GM19023 (cell line): ENCODE measurements at regions not wholly inside any gene's neighbourhood (a gene's known extent, or its start where the extent isn't known, plus 50 kb on each side); places are given as distances from the start of the nearest gene placed in this dataset.

ENCODE experiments used
- ATAC-seq: cut with Tn5 transposase; IDR thresholded peaks from one replicate; pipeline ENCODE4 v1.9.1; 2021; ENCODE audit warnings: mild to moderate bottlenecking, moderate library complexity; ENCODE audit not compliant: unreplicated experiment

DNA sequence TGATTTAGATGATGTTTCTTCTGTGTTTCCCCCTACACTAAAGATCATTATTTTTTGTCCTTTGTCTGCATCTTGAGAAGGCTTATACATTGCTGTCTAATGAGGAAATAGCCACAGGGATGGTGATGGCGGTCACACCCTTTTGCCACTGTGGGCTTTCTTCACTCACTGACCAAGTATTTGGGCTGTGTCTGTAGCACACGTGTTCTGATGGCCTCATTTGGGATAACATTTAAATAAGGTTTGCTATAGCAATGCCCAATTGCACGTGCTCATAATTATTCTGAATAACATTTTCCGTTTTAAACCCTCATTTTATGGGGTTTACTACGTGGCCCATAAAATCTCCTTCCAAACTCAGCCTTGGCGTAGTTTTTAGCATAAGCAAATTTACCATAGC, 230.3 kb upstream of the PRICKLE1 start:
- ATAC-seq, result no peak

DNA sequence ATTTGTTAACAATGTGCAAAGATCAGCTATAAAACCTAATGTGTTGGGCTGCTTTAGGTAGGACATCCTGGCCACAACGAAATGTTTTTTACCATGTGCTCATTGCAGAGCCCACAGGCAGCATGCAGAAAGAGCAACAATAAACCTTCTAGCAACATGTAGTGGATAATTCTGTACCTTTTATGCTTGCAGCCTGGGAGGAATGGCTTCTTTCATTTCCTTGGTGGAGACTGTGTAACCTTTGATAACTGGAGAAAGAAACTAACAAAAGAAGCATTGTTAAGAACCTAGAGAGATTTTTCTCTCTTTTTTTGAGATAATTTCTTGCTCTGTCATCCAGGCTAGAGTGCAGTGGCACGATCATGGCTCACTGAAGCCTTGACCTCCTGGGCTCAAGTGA, 225.5 kb upstream of the PRICKLE1 start:
- ATAC-seq, result no peak

DNA sequence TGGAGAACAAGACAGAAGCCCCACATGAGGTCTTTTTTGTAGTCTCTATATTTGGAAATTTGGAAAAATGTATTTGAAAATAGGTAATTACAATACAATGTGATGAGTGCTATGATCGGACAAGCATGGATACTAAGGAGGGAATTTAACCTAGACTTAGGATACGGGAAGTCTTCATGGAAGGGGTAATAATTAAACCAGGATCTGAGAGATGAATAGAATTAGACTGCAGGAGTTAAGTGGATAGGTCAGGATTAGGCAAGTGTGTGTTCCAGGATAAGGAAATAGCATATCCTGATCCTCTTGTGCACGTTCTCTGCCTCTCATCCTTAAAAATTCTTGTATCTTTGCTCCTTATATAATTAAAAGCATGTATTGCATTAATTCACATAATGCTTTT, 223.3 kb upstream of the PRICKLE1 start:
- ATAC-seq, result no peak

DNA sequence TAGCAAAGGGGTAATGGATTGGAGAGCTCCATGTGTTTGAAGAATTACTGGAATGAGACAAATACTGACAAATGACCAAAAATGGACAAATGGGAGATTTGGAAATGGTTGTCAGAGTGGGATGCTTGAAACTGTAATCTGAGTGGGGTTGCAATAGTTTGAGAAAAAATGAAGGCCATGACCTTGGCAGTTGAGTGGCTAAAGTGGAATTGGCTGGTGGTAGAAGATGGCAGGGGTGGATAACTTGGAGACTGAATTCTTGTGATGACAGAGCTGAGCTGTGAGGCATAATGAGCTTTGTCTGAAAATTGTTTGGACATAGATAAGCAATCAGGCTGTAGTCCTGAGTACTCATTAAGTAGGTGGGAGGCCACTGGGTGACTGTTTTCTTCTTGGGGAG, 222.5 kb upstream of the PRICKLE1 start:
- ATAC-seq, result no peak

DNA sequence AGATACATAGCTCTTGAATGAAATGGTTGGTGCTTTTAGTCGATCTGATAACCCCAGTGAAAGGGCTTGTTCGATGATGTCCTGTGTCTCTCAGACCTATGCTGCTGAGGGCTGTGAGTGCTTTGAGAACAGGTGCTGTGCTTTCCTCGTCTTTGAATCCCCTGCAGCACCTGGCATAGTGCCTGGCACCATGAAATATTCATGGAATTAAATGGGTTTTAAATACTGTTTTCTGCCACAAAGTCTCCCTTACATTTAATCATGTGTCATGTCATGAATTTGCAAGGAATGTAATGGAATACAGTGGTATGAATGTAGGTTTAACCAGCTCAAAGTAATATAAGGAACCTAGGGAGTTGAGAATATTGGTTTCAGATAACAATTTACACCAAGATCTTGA, 220.5 kb upstream of the PRICKLE1 start:
- no peak for ATAC-seq

DNA sequence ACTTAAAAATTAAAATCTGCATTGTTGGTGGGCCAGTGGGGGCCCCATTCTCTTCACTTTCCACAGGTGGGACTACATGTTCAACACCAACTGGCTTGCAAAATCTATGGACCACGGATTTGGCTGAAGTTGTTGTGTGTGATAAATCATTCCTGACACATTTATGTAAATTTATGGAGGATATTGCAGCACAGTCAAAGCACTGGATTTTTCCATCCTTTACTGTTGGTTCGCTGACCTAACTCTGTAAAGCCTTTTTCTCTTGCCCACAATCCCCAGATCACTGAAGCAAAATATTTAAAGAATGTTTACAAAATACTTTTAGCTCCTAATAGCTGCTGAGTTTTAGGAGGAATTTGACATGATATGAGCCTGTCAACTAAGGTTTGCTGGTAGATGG, 219.7 kb upstream of the PRICKLE1 start:
- no peak for ATAC-seq

DNA sequence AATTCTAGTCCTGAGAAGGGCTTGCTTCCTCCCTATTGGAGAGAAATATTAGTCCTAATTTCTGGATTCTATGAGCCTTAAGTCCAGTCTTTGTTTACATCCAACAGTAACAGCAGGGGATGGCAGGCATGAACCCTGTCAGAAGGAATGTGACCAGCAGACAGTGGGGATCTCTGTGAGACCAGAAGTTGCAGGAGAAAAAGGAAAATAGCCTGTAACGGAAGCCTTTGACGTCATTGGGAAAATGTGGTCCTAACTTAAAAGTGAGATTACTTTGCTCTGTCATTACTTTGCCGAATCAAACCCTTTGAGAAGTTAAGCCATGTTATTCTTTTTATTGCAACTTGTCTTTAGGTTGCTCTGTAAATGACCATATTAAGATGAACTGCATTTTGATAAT, 218.2 kb upstream of the PRICKLE1 start:
- no peak for ATAC-seq

DNA sequence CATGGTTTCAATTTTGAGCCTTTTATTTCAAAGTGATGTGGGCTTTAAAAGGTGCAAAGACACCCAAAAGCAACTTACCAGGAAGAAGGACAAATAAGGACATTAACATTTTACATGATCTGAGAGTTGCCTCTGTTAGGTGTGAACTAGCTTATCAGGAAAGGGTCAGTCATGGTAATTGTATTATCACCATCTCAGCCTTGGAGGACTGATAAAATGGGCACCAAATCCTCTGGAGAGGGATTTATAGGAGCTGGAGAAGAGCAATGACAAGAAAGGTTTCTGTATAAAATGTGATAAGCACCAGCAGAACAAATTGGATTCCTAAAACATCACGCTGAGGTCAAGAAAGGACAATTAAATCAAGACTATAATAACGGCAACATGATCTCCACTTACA, 217.7 kb upstream of the PRICKLE1 start:
- ATAC-seq, result no peak

DNA sequence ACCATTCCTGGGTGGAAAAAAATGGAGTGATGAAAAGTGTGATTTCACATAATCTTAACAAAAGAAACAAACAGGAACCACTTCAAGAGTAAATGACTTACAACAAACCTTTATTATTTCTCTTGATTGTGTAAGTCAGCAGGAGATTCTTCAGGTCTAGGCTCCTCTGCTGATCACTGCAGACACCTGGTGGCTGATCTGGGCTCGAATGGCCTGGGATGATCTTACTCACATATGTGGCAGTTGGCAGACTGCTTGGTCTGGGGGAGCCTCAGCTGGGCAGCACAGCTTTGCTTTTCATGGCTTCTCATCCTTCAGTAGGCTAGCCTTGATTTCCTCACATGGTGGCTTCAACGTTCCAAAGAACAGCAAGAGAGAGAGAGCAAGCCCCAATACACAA, 215.4 kb upstream of the PRICKLE1 start:
- no peak for ATAC-seq

DNA sequence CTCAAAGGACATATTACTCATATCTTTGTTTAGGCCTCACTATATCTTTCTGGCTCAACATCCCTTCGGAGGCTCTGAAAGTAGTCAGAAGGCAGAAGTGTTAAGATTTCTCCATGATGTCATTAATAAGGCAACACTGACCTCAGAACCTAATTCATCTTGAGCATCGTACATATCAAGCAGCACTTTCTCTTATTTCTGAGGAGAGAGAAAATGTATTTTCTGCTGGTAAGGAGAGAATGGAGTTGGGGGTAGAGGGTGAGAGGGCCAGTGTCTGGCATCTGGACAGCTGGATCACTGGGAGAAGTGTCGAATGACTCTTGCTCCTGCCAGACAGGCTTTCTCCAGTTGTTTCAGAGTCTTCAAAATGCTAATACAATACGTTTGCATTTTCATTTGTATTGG, 213.2 kb upstream of the PRICKLE1 start:
- no peak for ATAC-seq

DNA sequence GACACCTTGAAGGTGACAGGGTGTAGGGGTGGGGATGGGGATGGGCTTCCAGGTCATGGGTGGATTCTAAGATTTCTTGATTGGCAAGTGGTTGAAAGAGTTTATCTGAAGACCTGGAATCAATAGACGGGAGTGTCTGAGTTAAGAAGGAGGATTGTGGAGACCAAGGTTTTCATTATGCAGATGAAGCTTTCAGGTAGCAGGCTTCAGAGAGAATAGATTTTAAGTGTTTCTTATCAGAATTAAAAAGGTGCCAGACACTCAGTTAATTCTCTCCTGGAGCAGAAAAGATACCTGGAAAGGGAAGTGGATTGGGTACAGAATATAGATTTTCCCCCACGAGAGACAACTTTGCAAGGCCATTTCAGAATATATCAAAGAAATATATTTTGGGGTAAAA, 211.7 kb upstream of the PRICKLE1 start:
- no peak for ATAC-seq

DNA sequence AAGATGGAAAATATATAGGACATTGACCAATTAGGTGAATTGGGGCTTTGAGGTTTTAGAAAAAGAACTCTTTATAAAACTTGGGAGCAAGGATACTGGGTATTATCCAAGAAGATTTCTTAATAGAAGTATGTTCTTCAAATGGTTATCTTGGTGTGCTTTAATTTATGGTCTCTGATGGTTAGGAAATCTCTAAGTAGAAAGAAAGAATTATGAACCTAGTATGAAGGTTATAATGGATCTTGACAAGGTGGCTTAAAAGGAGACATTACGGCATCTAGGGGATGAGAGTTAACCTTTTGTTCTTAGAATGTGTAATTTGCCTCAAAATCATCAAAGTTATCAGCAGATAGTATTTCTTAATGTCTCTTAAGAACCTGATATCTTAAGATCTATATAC, 210.4 kb upstream of the PRICKLE1 start:
- no peak for ATAC-seq

DNA sequence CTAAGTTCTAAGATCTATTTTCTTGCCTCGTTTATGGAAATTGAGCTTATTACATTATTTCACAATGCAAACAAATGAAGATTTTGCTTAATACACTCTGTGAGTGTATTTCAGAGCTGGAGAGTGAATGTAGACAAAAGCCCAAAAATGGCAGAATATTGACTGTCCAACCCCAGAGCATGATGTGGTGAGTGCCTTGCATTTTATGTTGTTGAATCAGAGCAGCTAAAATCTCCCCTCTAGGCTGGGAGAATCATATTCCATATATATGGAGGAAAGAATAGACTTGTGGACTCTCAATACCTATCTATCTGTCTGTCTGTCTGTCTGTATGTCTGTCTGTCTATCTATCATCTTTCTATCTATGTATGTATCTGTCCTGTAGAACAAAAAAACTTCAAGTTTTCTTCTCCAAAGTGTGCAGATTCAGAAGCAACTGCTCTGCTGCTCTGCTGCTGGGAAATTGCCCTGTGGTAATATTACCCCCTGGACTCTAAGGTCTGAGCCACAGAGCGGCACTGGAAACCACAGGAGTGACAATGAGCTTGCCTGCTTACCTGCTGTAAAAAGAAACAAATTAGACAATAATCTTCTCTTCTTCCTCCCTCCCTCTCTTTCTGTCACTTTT, 209.4 kb upstream of the PRICKLE1 start:
- ATAC-seq, result no peak

DNA sequence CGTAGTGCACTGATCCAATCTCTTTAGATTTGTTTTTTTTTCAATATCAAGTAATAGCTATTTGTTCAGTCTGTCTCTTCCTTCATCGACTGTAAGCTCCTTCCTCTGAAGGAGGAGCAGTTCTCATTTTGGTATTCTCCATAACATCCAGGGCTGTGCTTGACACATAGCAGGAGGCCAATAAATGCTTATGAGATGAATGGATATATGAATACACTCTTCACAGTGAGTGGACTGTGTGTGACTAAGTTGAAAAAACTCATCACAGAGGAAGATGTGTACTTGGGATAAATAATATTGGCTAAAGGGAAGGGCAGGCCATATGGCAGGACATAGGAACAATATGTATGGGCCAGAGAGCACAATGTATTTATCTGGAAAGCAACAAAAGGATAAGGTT, 205.3 kb upstream of the PRICKLE1 start:
- no peak for ATAC-seq

DNA sequence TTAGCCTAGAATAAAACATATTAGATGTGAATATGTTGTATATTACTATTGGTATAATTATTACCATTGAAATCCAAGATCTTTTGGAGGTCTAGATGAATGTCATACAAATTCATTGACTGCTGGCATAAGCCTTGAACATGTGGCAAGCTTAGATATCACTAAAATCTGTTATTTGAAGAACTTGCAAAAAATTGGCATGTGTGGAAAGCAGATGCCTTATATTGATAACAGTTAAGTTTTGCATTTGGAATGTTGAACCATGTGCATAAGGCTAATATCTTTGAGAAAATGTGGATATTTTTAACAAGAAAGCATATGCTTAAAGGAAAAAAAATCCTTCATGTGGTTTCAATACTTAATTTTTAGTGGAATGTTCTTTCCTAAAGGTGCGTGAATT, 203.6 kb upstream of the PRICKLE1 start:
- no peak for ATAC-seq

DNA sequence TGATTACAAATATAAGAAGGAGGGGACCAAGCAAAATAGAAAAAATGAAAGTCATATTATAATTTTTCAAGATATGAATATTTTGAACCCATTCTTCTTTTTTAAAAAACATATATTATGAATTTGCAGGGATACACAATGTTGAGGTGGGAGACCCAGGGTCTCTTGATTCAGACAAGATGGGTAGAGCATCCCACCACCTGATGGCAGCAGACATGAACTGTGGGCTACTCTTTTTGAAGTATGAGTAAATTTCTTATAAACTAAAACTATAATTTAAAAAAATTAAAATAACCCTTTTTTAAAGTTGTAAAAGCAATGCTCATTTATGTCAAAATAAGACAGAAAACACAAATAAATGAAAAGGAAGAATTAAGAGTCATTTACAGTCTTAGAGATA, 202.7 kb upstream of the PRICKLE1 start:
- ATAC-seq, result no peak

DNA sequence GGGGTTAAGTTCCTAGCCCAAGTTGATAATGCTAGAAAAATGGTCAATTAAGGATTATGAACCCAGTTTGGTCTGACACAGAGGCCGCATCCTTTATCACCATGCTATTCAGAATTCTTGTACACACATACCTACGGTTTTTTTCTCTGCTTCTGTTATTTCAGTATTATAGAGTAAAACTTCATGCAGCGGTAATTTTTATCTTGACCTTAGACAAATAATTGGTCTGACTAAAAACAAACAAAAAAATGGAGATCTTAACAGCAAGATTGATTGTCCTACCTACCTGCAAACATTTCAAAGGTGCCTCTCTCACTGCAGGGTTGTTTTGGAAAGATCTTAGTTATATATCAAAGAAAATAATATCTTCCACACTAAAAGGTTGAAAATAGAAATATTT, 201.9 kb upstream of the PRICKLE1 start:
- no peak for ATAC-seq

DNA sequence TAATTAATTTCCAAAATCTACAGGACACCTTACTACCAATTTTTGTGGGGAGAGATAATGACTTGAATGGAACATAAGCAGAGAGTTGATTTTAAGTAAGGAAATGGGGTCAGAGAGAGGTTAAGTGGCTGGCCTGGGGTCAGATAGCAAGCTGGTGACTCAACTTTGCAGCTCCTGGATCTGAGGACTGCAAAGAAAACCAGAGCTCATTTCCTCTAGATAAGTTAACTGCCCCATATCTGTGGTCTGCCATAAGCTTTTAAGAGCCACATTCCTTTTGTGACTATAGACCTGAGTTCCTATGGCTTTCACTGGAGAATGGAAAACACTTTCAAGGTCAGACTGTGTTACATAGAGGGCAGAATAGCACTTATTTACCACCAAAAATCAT, 201.2 kb upstream of the PRICKLE1 start:
- no peak for ATAC-seq

DNA sequence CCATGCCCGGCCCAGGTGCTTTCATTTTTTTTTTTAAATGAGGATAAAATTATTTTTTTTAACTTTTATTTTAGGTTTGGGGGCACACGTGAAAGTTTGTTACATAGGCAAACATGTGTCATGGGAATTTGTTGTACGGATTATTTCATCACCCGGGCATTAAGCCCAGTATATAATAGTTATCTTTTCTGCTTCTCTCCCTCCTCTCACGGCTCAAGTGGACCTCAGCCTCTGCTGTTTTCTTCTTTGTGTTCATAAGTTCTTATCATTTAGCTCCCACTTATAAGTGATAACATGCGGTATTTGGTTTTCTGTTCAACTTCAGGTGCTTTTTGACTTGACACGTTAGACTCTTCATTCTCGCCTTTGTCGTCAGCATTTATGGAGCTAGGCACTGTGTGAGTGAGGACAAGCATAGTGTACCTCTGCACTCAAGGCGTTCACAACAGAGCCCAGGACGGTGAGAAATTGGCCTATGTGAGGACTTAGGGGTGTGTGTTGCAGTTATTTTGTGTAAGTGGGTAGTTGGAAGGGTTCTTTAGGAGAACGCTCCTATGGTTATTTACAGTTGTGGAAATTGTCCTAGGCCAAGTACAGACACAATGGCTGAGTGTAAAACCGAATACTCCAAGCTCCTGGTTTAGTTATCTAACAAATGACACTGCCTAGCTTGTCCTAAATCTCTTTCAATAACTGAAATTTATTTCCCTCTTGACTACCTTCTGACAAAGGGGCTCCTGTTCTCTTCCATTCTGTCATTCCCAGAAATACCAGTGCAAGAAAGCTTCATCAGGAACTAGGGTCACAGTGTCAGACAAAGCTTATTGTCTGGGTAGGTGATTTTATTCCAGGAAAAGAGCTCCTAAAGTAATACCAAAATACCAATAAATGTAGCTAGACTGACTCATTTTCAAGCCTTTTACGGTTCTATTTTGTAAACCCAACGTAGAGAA, 200.5 kb upstream of the PRICKLE1 start:
- ATAC-seq, result no peak

DNA sequence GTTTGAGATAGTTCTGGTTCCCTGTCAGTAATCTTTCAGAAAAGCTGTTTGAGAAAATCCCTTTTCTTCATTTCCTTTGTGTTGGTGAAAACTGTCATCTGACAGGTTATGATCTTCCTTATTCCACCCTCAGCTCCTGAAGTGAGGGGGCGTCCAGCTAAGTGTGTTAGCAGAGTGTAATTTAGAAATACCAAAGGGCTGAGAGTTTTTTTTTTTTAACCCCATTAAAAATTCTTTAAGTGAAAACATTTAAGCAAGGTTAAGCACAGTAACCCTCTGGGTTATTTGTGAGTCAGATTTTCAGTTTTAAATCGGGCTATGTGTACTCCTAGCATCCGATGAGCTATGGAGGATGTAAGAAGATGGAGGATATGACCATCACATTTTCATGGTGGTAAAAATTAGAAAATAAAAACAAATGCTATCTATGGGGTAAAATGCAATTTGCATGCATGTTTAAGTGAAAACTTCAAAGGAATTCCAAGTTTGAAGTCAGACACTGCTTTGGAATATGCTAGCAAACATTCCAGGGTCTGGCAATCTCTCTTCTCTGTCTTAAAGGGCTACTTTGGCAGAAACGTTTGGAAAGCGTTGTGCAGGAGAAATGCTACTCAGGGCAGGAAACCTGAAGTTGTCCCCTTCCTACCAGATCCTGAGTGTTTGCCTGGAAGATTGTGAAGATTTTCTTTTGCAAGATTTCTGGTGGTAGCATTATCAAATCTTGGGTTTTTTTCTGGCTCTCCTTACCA, 197.0 kb upstream of the PRICKLE1 start:
- no peak for ATAC-seq

DNA sequence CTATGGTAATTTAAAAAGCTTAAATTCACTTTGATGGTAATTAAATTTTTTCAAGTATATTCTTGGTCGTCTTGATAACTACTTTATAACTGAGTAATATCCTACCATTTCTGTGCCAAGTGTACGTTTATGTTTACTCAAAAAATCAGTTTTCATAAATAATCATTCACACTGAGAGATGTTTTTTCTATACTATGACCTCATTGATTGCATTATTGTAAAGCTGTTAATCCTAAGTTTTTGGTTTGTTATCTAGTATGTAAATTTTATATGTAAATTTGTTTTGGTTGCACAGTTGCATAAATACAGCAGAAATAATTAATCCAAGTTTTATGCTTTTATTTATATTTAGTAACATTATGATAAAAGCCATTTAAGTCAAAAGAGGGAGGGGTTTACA, 196.4 kb upstream of the PRICKLE1 start:
- no peak for ATAC-seq

DNA sequence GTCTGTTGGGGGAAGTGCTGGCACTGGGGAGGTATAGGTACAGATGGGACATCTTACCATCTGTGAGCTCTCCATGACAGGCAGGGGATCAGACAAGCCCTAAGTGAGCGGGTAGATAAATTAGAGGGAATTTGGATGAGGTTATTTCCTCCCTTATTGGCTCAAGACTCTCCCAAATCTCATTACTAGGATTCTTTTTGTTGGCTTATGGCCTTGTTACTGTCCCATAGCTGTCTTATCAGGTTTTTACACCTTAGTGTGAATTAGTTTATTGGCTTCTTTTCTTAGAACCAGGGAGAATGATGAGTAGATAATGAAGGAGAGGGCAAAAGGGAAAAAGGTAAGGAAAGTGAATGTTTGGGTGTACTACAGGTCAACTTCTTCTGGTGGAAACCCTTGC, 191.1 kb upstream of the PRICKLE1 start:
- no peak for ATAC-seq
